NB4 (cell line): ENCODE measurements at regions not wholly inside any gene's neighbourhood (a gene's known extent, or its start where the extent isn't known, plus 50 kb on each side); places are given as distances from the start of the nearest gene placed in this dataset.

Experiments
- CTCF ChIP-seq: IDR thresholded peaks from one replicate; pipeline ENCODE4 v1.5.1; 2012; ENCODE audit warnings: low read depth, low read length
- MAX ChIP-seq: IDR thresholded peaks from 2 replicates; pipeline ENCODE4 v1.6.1; 2011; ENCODE audit warnings: low read depth, low read length
- MYC ChIP-seq: IDR thresholded peaks from 2 replicates; pipeline ENCODE4 v1.6.1; 2011; ENCODE audit warnings: low read depth, low read length
- POLR2A ChIP-seq: IDR thresholded peaks from 2 replicates; pipeline ENCODE4 v1.6.1; 2011; ENCODE audit warnings: mild to moderate bottlenecking; ENCODE audit not compliant: insufficient read length; ENCODE audit errors: extremely low read depth

- no peak for TF ChIP-seq MAX
- no peak for TF ChIP-seq CTCF
- no peak for TF ChIP-seq POLR2A
- no peak for TF ChIP-seq MYC
Measured at GRCh38 chr3:110070161-110070916, 733.0 kb upstream of the DPPA4 start.
